A549 (cell line): ENCODE measurements at regions not wholly inside any gene's neighbourhood (a gene's known extent, or its start where the extent isn't known, plus 50 kb on each side); places are given as distances from the start of the nearest gene placed in this dataset.

Source experiments
- CTCF ChIP-seq: fragments of >200 bp; sonication (Bioruptor Twin); formaldehyde crosslinking; IDR thresholded peaks from 3 replicates; pipeline ENCODE4 v1.5.1; 2016
- MAX ChIP-seq: IDR thresholded peaks from 2 replicates; pipeline ENCODE4 v1.6.1; 2012
- POLR2AphosphoS2 ChIP-seq: conservative IDR thresholded peaks from 2 replicates; pipeline ENCODE4 v1.6.1; 2012; ENCODE audit warnings: low read length, improper control_type of control experiment, inconsistent platforms
- RFX5 ChIP-seq: fragments of 450-650 bp; IDR thresholded peaks from 2 replicates; pipeline ENCODE4 v1.7.1; 2014; ENCODE audit warnings: antibody characterized with exemption, mild to moderate bottlenecking, moderate library complexity
- TP53 ChIP-seq: fragments of 250-450 bp; sonication (Bioruptor Pico); IDR thresholded peaks from 2 replicates; pipeline ENCODE4 v1.5.0; 2021; ENCODE audit warnings: mild to moderate bottlenecking, moderate library complexity
- ZFP36 ChIP-seq: fragments of 450-650 bp; IDR thresholded peaks from 2 replicates; pipeline ENCODE4 v1.6.1; 2014; ENCODE audit warnings: borderline replicate concordance; ENCODE audit not compliant: partially characterized antibody

GRCh38 chr1:214967865-214968575, 114.5 kb upstream of the KCNK2 start:
- TF ChIP-seq MAX (no peak), CTCF (no peak), POLR2AphosphoS2 (no peak), RFX5 (no peak), TP53 (CRISPR knock-in tag) (no peak), ZFP36 (no peak)
